HCT116 (cell line): ENCODE measurements at regions not wholly inside any gene's neighbourhood (a gene's known extent, or its start where the extent isn't known, plus 50 kb on each side); places are given as distances from the start of the nearest gene placed in this dataset.

Experiments
- ATAC-seq: fragments of 200-7000 bp; cut with Tn5 transposase; 2 replicates; pipeline ENCODE4 v1.9.1; 2020; ENCODE audit warnings: mild to moderate bottlenecking, moderate library complexity
- BruUV-seq: library from RNA; stranded (reverse); fragments of 400-500 nt; replicated peaks from 2 replicates; lab custom pipeline; 2021; lab: Mats Ljungman, UMichigan
- CTCF ChIA-PET: fragments of 300-600 bp; sonication (Branson Sonifier 250); formaldehyde crosslinking; loops from one replicate; lab custom pipeline; 2021; ENCODE audit warnings: antibody characterized with exemption; lab: Charles Lee
- POLR2A ChIA-PET: fragments of 300-600, 350-600 bp; sonication (Branson Sonifier 250); formaldehyde crosslinking; loops from one replicate; lab custom pipeline; 2021; ENCODE audit warnings: antibody characterized with exemption; lab: Charles Lee
- RAD21 ChIA-PET, 2 experiments: fragments of 300-600 bp; sonication (Branson Sonifier 250); formaldehyde crosslinking; loops; one replicate each; lab custom pipeline; 2023; ENCODE audit warnings: low total read pairs in 2 of 2; ENCODE audit not compliant: uncharacterized antibody in 2 of 2, unreplicated experiment in 2 of 2, low non-redundant PET in 1 of 2; lab: Charles Lee
- DNase-seq: peaks from one replicate; pipeline ENCODE4 v3.0.0-alpha.2; 2010; ENCODE audit warnings: low read depth, low spot score
- H2AFZ ChIP-seq: fragments of 200-600 bp; shearing (Covaris generic), sonication (generic); 2 replicates; pipeline ENCODE4 v1.6.1; 2017; ENCODE audit warnings: low read depth, mixed run types, mixed read lengths, antibody characterized with exemption, low read length; ENCODE audit not compliant: poor library complexity, severe bottlenecking
- H3K27ac ChIP-seq: 2 replicates; pipeline ENCODE4 v1.5.1; 2012; ENCODE audit warnings: low read depth, low read length
- H3K27me3 ChIP-seq: fragments of 200-600 bp; sonication (generic); 2 replicates; pipeline ENCODE4 v1.6.1; 2016; ENCODE audit warnings: mixed run types, low read length, mixed read lengths; ENCODE audit not compliant: insufficient read depth
- H3K36me3 ChIP-seq, 2 experiments: fragments of 200-500 bp in 1 of 2; fragments of 200-600 bp in 1 of 2; sonication (Bioruptor generic) in 1 of 2; sonication (generic) in 1 of 2; 2 replicates each; pipeline versions ENCODE4 v1.5.1 to v1.6.1; 2014 to 2016; ENCODE audit warnings: low read length in 2 of 2, inconsistent platforms in 1 of 2, mixed read lengths in 1 of 2, mixed run types in 1 of 2; ENCODE audit not compliant: insufficient read depth in 2 of 2, control insufficient read depth in 1 of 2
- H3K4me1 ChIP-seq, 2 experiments: fragments of 200-600 bp in 1 of 2; sonication (generic) in 1 of 2; 2 replicates each; pipeline versions ENCODE4 v1.5.1 to v1.6.1; 2012 to 2017; ENCODE audit warnings: low read length in 2 of 2, inconsistent platforms in 1 of 2, mild to moderate bottlenecking in 1 of 2, mixed read lengths in 1 of 2, mixed run types in 1 of 2, moderate library complexity in 1 of 2; ENCODE audit not compliant: insufficient read depth in 2 of 2, control insufficient read depth in 1 of 2
- H3K4me2 ChIP-seq: fragments of 200-600 bp; sonication (generic); 2 replicates; pipeline ENCODE4 v1.6.1; 2017; ENCODE audit warnings: mixed run types, low read length, mixed read lengths
- H3K4me3 ChIP-seq, 2 experiments: fragments of 200-600 bp in 1 of 2; sonication (generic) in 1 of 2; replicated peaks in 1 of 2; 2 replicates each; pipeline ENCODE4 v1.5.1; 2011 to 2016; ENCODE audit warnings: low read length in 2 of 2, control low read depth in 1 of 2, low read depth in 1 of 2, mild to moderate bottlenecking in 1 of 2, mixed read lengths in 1 of 2, mixed run types in 1 of 2
- H3K79me2 ChIP-seq: fragments of 200-600 bp; sonication (generic); 2 replicates; pipeline ENCODE4 v1.6.1; 2017; ENCODE audit warnings: mild to moderate bottlenecking, mixed run types, low read length, moderate library complexity, mixed read lengths; ENCODE audit not compliant: insufficient read depth
- H3K9ac ChIP-seq: fragments of 200-600 bp; sonication (generic); 2 replicates; pipeline ENCODE4 v1.6.1; 2016; ENCODE audit warnings: low read length, mixed read lengths
- H3K9me2 ChIP-seq: fragments of 200-600 bp; sonication (generic), shearing (Covaris generic); 2 replicates; pipeline ENCODE4 v1.6.1; 2017; ENCODE audit warnings: mixed run types, mild to moderate bottlenecking, moderate library complexity; ENCODE audit not compliant: insufficient read depth
- H3K9me3 ChIP-seq, 2 experiments: fragments of 200-500 bp in 1 of 2; fragments of 200-600 bp in 1 of 2; sonication (Bioruptor generic) in 1 of 2; sonication (generic) in 1 of 2; 2 replicates each; pipeline ENCODE4 v1.6.1; 2014 to 2017; ENCODE audit warnings: low read length in 2 of 2, mixed read lengths in 2 of 2, inconsistent platforms in 1 of 2, low read depth in 1 of 2, mild to moderate bottlenecking in 1 of 2, mixed run types in 1 of 2, moderate library complexity in 1 of 2; ENCODE audit not compliant: control insufficient read depth in 1 of 2, insufficient read depth in 1 of 2
- H4K20me1 ChIP-seq: fragments of 200-600 bp; sonication (generic), shearing (Covaris generic); 2 replicates; pipeline ENCODE4 v1.6.1; 2017; ENCODE audit warnings: mixed run types, mild to moderate bottlenecking, moderate library complexity; ENCODE audit not compliant: insufficient read depth
- ATF3 ChIP-seq: IDR thresholded peaks from 2 replicates; pipeline ENCODE4 v1.6.1; 2012
- CBX3 ChIP-seq: IDR thresholded peaks from 2 replicates; pipeline ENCODE4 v1.6.1; 2012; ENCODE audit warnings: low read depth
- CEBPB ChIP-seq: IDR thresholded peaks from 2 replicates; pipeline ENCODE4 v1.6.1; 2012; ENCODE audit warnings: low read depth
- EZH2phosphoT487 ChIP-seq: fragments of 200-600 bp; IDR thresholded peaks from 2 replicates; pipeline ENCODE4 v1.6.1; 2018; ENCODE audit warnings: antibody characterized with exemption, borderline replicate concordance
- FOSL1 ChIP-seq: IDR thresholded peaks from 2 replicates; pipeline ENCODE4 v1.6.1; 2012; ENCODE audit warnings: low read depth
- JUND ChIP-seq: IDR thresholded peaks from 2 replicates; pipeline ENCODE4 v1.6.1; 2012
- MAX ChIP-seq: IDR thresholded peaks from 2 replicates; pipeline ENCODE4 v1.6.1; 2012
- POLR2A ChIP-seq: IDR thresholded peaks from 2 replicates; pipeline ENCODE4 v1.7.0; 2011; ENCODE audit warnings: borderline replicate concordance; ENCODE audit not compliant: insufficient read depth, insufficient read length; ENCODE audit errors: extremely low read depth
- POLR2AphosphoS5 ChIP-seq: IDR thresholded peaks from 2 replicates; pipeline ENCODE4 v1.6.1; 2011; ENCODE audit warnings: mild to moderate bottlenecking, low read depth, low read length, moderate library complexity
- RAD21 ChIP-seq: IDR thresholded peaks from 2 replicates; pipeline ENCODE4 v1.6.1; 2012; ENCODE audit warnings: low read depth, mild to moderate bottlenecking
- REST ChIP-seq: IDR thresholded peaks from 2 replicates; pipeline ENCODE4 v1.6.1; 2012; ENCODE audit warnings: low read depth
- SP1 ChIP-seq: IDR thresholded peaks from 2 replicates; pipeline ENCODE4 v1.6.1; 2012; ENCODE audit warnings: low read depth
- TCF7L2 ChIP-seq: IDR thresholded peaks from 2 replicates; pipeline ENCODE4 v1.7.0; 2011; ENCODE audit warnings: borderline replicate concordance, inconsistent platforms; ENCODE audit not compliant: insufficient read depth, insufficient read length; ENCODE audit errors: extremely low read depth
- ZFX ChIP-seq: fragments of 450-650 bp; IDR thresholded peaks from 2 replicates; pipeline ENCODE4 v1.6.1; 2017
- ZNF274 ChIP-seq: fragments of 200-500 bp; sonication (Bioruptor generic); IDR thresholded peaks from 2 replicates; pipeline ENCODE4 v1.6.1; 2014; ENCODE audit warnings: mild to moderate bottlenecking, low read depth, low read length, inconsistent platforms
- intact Hi-C: fragments of 100-400 bp; cut with micrococcal nuclease; formaldehyde crosslinking; loops from 2 replicates; pipeline ENCODE4 v1.10.0; 2022
- TF ChIP-seq, protein P1 (sequence below): IDR thresholded peaks from 2 replicates; pipeline ENCODE4 v1.6.1; 2011; ENCODE audit warnings: mild to moderate bottlenecking, low read length, moderate library complexity; ENCODE audit not compliant: insufficient replicate concordance; ENCODE audit errors: extremely low read depth
- TF ChIP-seq, protein P2 (sequence below), 3 experiments: fragments of 200-600 bp in 1 of 3; sonication (generic) in 1 of 3; IDR thresholded peaks in 2 of 3; conservative IDR thresholded peaks in 1 of 3; 2 replicates each; pipeline ENCODE4 v1.5.1; 2012 to 2017; ENCODE audit warnings: low read depth in 2 of 3, low read length in 2 of 3, antibody characterized with exemption in 1 of 3, borderline replicate concordance in 1 of 3, control low read depth in 1 of 3, mild to moderate bottlenecking in 1 of 3, mixed read lengths in 1 of 3, mixed run types in 1 of 3, moderate library complexity in 1 of 3; ENCODE audit not compliant: insufficient read depth in 1 of 3

GRCh38 chr4:128550060-128550459 lies 259.4 kb upstream of the JADE1 start:
- Histone ChIP-seq H3K27me3 (peaks cover 5% of the 10 kb centered on the region; the same call in 1 of the 2 replicates), H3K9ac (no peak overlapping the region), H3K9me3 (no peaks in the 10 kb centered on the region), H3K79me2 (no peaks in the 10 kb centered on the region), H3K27ac (no peak overlapping the region), H3K9me2 (no peaks in the 10 kb centered on the region), H3K36me3 (no peaks in the 10 kb centered on the region), H3K4me2 (no peak overlapping the region), H2AFZ (no peak overlapping the region), H4K20me1 (no peaks in the 10 kb centered on the region), H3K4me1 (peaks cover 6 to 17% of the 10 kb centered on the region in 2 experiments; a peak in 3 of 4 replicates), H3K4me3 (no peak overlapping the region)
- ChIA-PET CTCF (no interaction called here), RAD21 (no interaction called here), POLR2A (no interaction called here)
- no TSS peak for BruUV-seq
- TF ChIP-seq ZFX (no peak), FOSL1 (no peak), ATF3 (no peak), SP1 (no peak), EZH2phosphoT487 (no peak), JUND (no peak), TCF7L2 (no peak), POLR2A (no peak), CBX3 (no peak), MAX (no peak), ZNF274 (no peak), CEBPB (no peak), REST (no peak), RAD21 (no peak), POLR2AphosphoS5 (no peak)
- TF ChIP-seq, protein P1, sequence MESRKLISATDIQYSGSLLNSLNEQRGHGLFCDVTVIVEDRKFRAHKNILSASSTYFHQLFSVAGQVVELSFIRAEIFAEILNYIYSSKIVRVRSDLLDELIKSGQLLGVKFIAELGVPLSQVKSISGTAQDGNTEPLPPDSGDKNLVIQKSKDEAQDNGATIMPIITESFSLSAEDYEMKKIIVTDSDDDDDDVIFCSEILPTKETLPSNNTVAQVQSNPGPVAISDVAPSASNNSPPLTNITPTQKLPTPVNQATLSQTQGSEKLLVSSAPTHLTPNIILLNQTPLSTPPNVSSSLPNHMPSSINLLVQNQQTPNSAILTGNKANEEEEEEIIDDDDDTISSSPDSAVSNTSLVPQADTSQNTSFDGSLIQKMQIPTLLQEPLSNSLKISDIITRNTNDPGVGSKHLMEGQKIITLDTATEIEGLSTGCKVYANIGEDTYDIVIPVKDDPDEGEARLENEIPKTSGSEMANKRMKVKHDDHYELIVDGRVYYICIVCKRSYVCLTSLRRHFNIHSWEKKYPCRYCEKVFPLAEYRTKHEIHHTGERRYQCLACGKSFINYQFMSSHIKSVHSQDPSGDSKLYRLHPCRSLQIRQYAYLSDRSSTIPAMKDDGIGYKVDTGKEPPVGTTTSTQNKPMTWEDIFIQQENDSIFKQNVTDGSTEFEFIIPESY, result no peak
- TF ChIP-seq, protein P2, sequence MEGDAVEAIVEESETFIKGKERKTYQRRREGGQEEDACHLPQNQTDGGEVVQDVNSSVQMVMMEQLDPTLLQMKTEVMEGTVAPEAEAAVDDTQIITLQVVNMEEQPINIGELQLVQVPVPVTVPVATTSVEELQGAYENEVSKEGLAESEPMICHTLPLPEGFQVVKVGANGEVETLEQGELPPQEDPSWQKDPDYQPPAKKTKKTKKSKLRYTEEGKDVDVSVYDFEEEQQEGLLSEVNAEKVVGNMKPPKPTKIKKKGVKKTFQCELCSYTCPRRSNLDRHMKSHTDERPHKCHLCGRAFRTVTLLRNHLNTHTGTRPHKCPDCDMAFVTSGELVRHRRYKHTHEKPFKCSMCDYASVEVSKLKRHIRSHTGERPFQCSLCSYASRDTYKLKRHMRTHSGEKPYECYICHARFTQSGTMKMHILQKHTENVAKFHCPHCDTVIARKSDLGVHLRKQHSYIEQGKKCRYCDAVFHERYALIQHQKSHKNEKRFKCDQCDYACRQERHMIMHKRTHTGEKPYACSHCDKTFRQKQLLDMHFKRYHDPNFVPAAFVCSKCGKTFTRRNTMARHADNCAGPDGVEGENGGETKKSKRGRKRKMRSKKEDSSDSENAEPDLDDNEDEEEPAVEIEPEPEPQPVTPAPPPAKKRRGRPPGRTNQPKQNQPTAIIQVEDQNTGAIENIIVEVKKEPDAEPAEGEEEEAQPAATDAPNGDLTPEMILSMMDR (IDR thresholded peaks at IDR 0.05 in 2 of 3, conservative IDR thresholded peaks at IDR 0.05 in 1 of 3; ENCODE audit: borderline replicate concordance in 1 of 3, insufficient read depth in 1 of 3, low read depth in 2 of 3, low read length in 2 of 3), result no peak
- intact Hi-C loops, result no loop called here
- ATAC-seq, result no peak
- DNase-seq, result no peak
